ENCODE measurements at regions not wholly inside any gene's neighbourhood (a gene's known extent, or its start where the extent isn't known, plus 50 kb on each side); places are given as distances from the start of the nearest gene placed in this dataset.

DNA sequence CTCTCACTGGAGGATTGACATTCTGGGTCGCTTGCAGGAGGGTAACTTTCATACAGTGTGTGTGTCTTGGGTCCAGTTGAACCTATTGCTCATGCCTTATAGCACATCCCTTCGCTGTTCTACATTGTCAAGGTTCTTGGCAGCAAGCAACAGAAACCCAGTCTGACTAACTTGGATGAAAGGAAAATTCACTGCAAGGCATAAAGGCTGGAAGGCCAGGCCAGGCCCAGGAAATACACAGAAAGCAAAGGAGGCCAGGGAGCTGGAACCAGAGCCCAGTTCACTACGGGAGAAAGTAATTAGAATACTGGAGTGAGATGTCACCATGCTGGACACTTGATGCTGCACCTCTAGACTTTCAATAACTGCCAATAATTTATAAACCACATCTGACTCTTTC lies 353.8 kb upstream of the GATB start:
- H3K9me3 ChIP-seq (ENCODE audit: control extremely low read depth in 1 of 3, control insufficient read depth in 2 of 3, insufficient read depth in 1 of 3, low read length in 2 of 3), result no peaks in the 10 kb centered on the region
- no peaks in the 10 kb centered on the region for H3K9me3 Mint-ChIP-seq (ENCODE audit: insufficient read depth)
- WGBS (ENCODE audit: insufficient coverage), result 91% methylated on average over 1 of the region's 3 CpGs
- intact Hi-C loops (cut with micrococcal nuclease), result no loop called here
- no peak overlapping the region for H3K4me3 ChIP-seq (ENCODE audit: control extremely low read depth in 1 of 5, extremely low read depth in 1 of 5, insufficient read depth in 1 of 5, low read depth in 2 of 5, low read length in 4 of 5)
- no peak overlapping the region for H3K4me3 Mint-ChIP-seq
- no peak overlapping the region for H3K27ac ChIP-seq (ENCODE audit: low read length in 2 of 2)
- DNase-seq, result no peak
- H3K4me1 Mint-ChIP-seq, result peaks cover 19% of the 10 kb centered on the region
- H2AFZ ChIP-seq (ENCODE audit: insufficient read depth, low read depth, low read length, poor library complexity, severe bottlenecking), result no peak overlapping the region
- no peaks in the 10 kb centered on the region for H3K79me2 ChIP-seq (ENCODE audit: control insufficient read depth, insufficient read depth, low read length)
- H3K4me1 ChIP-seq (ENCODE audit: control insufficient read depth in 2 of 2, insufficient read depth in 2 of 2, low read length in 2 of 2), result peaks cover 12 to 13% of the 10 kb centered on the region in 2 donors
- POLR2A ChIA-PET, result no interaction called here
- H3K27me3 Mint-ChIP-seq, result peaks cover 22% of the 10 kb centered on the region
- no peaks in the 10 kb centered on the region for H3K36me3 ChIP-seq (replicated peaks in 1 of 2; ENCODE audit: control extremely low read depth in 1 of 2, control insufficient read depth in 1 of 2, extremely low read depth in 1 of 2, insufficient read depth in 2 of 2, low read length in 1 of 2)
- peaks cover 0 to 2% (median 0%) of the 10 kb centered on the region in 4 experiments for H3K27me3 ChIP-seq (replicated peaks in 1 of 4; ENCODE audit: control extremely low read depth in 1 of 4, control insufficient read depth in 3 of 4, insufficient read depth in 4 of 4, low read length in 3 of 4)
- TF ChIP-seq CTCF (IDR thresholded peaks at IDR 0.05) (no peak), EZH2 (IDR thresholded peaks at IDR 0.05; ENCODE audit: borderline replicate concordance, insufficient read depth, low read depth, low read length, poor library complexity, severe bottlenecking) (no peak)
- no peak for ATAC-seq (ENCODE audit: low read depth)
- H3K4me2 ChIP-seq (replicated peaks; ENCODE audit: low read depth, low read length, poor library complexity, severe bottlenecking), result no peak overlapping the region
- H3K9ac ChIP-seq (ENCODE audit: low read length), result no peak overlapping the region
- no peaks in the 10 kb centered on the region for H4K20me1 ChIP-seq (ENCODE audit: control insufficient read depth, insufficient read depth, low read length, poor library complexity, severe bottlenecking)
- no peak overlapping the region for H3K27ac Mint-ChIP-seq
- CTCF ChIA-PET, result no interaction called here

DNA sequence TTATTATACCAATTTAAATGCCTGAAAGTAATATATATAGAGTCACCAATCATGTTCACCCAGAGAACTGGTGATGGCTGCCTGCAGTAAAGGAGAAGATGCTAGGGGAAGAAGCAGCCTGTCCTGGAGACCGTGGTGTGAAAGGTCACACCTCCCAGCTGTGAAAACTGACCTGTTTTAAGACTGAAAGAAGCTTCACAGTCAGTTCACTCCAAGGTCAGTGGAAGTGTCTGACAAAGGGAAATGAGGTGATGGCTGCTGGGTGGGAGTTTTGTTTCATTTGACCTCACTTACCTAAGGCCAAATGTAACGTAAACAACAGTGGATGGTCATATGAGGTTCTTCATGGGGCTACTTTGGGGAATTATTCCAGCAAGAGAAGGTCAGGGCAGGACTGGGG lies 352.1 kb upstream of the GATB start:
- no peak for DNase-seq
- 92% methylated on average over 2 of the region's 2 CpGs for WGBS (ENCODE audit: insufficient coverage)
- Histone ChIP-seq H3K36me3 (replicated peaks in 1 of 2; ENCODE audit: control extremely low read depth in 1 of 2, control insufficient read depth in 1 of 2, extremely low read depth in 1 of 2, insufficient read depth in 2 of 2, low read length in 1 of 2) (no peaks in the 10 kb centered on the region), H3K9me3 (ENCODE audit: control extremely low read depth in 1 of 3, control insufficient read depth in 2 of 3, insufficient read depth in 1 of 3, low read length in 2 of 3) (no peaks in the 10 kb centered on the region), H3K27me3 (replicated peaks in 1 of 4; ENCODE audit: control extremely low read depth in 1 of 4, control insufficient read depth in 3 of 4, insufficient read depth in 4 of 4, low read length in 3 of 4) (peaks cover 0 to 7% (median 0%) of the 10 kb centered on the region in 4 experiments), H3K4me1 (ENCODE audit: control insufficient read depth in 2 of 2, insufficient read depth in 2 of 2, low read length in 2 of 2) (peaks cover 12 to 13% of the 10 kb centered on the region in 2 donors), H3K79me2 (ENCODE audit: control insufficient read depth, insufficient read depth, low read length) (no peaks in the 10 kb centered on the region), H3K4me3 (ENCODE audit: control extremely low read depth in 1 of 5, extremely low read depth in 1 of 5, insufficient read depth in 1 of 5, low read depth in 2 of 5, low read length in 4 of 5) (no peak overlapping the region), H3K9ac (ENCODE audit: low read length) (no peak overlapping the region), H2AFZ (ENCODE audit: insufficient read depth, low read depth, low read length, poor library complexity, severe bottlenecking) (no peak overlapping the region), H3K4me2 (replicated peaks; ENCODE audit: low read depth, low read length, poor library complexity, severe bottlenecking) (no peak overlapping the region), H4K20me1 (ENCODE audit: control insufficient read depth, insufficient read depth, low read length, poor library complexity, severe bottlenecking) (no peaks in the 10 kb centered on the region), H3K27ac (ENCODE audit: low read length in 2 of 2) (no peak overlapping the region)
- intact Hi-C loops (cut with micrococcal nuclease), result no loop called here
- Mint-ChIP-seq H3K9me3 (ENCODE audit: insufficient read depth) (no peaks in the 10 kb centered on the region), H3K27ac (no peak overlapping the region), H3K4me3 (no peak overlapping the region), H3K4me1 (peaks cover 19% of the 10 kb centered on the region), H3K27me3 (peaks cover 31% of the 10 kb centered on the region)
- ATAC-seq (ENCODE audit: low read depth), result no peak
- TF ChIP-seq EZH2 (IDR thresholded peaks at IDR 0.05; ENCODE audit: borderline replicate concordance, insufficient read depth, low read depth, low read length, poor library complexity, severe bottlenecking), result no peak
- no peak for TF ChIP-seq CTCF (IDR thresholded peaks at IDR 0.05)
- CTCF ChIA-PET, result interaction anchor here (0.6 kb wide), 1 partner anchor 1495 kb away, joined by 3 read pairs; no protein-coding TSS in a partner anchor
- POLR2A ChIA-PET, result no interaction called here

Data from B cell (primary cell).